GM12891 (cell line): ENCODE measurements at regions not wholly inside any gene's neighbourhood (a gene's known extent, or its start where the extent isn't known, plus 50 kb on each side); places are given as distances from the start of the nearest gene placed in this dataset.
"Not testable (repeated sequence)": the region's sequence is repeated elsewhere in the genome, so short reads cannot be mapped to it uniquely, and the experiment has no call there.

Experiments
- PAX5 ChIP-seq: IDR thresholded peaks from 2 replicates; pipeline ENCODE4 v1.6.1; 2011; ENCODE audit warnings: low read length, moderate library complexity, mild to moderate bottlenecking; ENCODE audit not compliant: insufficient read depth, severe bottlenecking
- POLR2A ChIP-seq: IDR thresholded peaks from 2 replicates; pipeline ENCODE4 v1.6.1; 2011; ENCODE audit warnings: low read depth, low read length, control low read depth
- POLR2AphosphoS5 ChIP-seq: IDR thresholded peaks from 2 replicates; pipeline ENCODE4 v1.6.1; 2011; ENCODE audit warnings: low read depth, low read length, control low read depth
- POU2F2 ChIP-seq: IDR thresholded peaks from 2 replicates; pipeline ENCODE4 v1.6.1; 2011; ENCODE audit warnings: low read depth, mild to moderate bottlenecking, control low read depth, low read length, moderate library complexity
- SPI1 ChIP-seq: IDR thresholded peaks from 2 replicates; pipeline ENCODE4 v1.6.1; 2011; ENCODE audit warnings: low read depth, low read length, control low read depth
- TAF1 ChIP-seq: IDR thresholded peaks from 2 replicates; pipeline ENCODE4 v1.6.1; 2011; ENCODE audit warnings: low read depth, low read length, control low read depth

DNA sequence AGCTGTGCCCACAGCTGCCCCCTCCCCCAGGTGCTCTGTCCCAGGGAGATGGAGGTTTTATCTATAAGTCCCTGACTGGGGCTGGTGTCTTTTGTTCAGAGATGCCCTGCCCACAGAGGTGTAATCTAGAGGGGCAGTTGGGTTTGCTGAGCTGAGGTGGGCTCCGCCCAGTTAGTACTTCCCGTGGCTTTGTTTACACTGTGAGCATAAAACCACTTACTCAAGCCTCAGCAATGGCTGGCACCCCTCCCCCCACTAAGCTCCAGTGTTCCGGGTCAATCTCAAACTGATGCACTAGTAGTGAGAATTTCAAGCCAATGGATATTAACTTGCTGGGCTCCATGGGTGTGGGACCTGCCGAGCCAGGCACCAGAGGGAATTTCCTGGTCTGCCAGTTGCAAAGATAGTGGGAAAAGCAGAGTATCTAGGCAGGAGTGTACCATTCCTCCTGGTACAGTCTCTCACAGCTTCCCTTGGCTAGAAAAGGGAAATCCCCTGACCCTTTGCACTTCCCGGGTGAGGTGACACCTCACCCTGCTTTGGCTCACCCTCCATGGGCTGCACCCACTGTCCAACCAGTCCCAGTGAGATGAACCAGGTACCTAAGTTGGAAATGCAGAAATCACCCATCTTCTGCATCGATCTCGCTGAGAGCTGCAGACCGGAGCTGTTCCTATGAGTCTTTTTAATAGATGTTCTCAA lies 509.6 kb downstream of the TMEM38B start:
- TF ChIP-seq POLR2A, SPI1, TAF1, POLR2AphosphoS5, PAX5, POU2F2: not testable (repeated sequence)
